CD14-positive monocyte (primary cell): ENCODE measurements at regions not wholly inside any gene's neighbourhood (a gene's known extent, or its start where the extent isn't known, plus 50 kb on each side); places are given as distances from the start of the nearest gene placed in this dataset.

Experiments
- DNase-seq, 3 donors: peaks; one replicate each; pipeline ENCODE4 v3.0.0-alpha.2; 2011 to 2022
- H2AFZ ChIP-seq: 2 replicates; pipeline ENCODE4 v1.6.0; 2012; ENCODE audit warnings: mild to moderate bottlenecking, low read depth, low read length, inconsistent platforms; ENCODE audit not compliant: insufficient read depth, poor library complexity, severe bottlenecking
- H3K27ac ChIP-seq, 2 donors: 1 replicate in 1 of 2; 2 replicates in 1 of 2; pipeline ENCODE4 v1.5.1; 2012 to 2013; ENCODE audit warnings: low read length in 2 of 2, control low read depth in 1 of 2, inconsistent platforms in 1 of 2, low read depth in 1 of 2, mild to moderate bottlenecking in 1 of 2
- H3K27me3 ChIP-seq, 2 donors: one replicate each; pipeline versions ENCODE4 v1.6.0 to v1.6.1; 2011 to 2013; ENCODE audit warnings: low read length in 2 of 2; ENCODE audit not compliant: control insufficient read depth in 2 of 2, insufficient read depth in 2 of 2
- H3K36me3 ChIP-seq, 2 donors: replicated peaks in 1 of 2; 1 replicate in 1 of 2; 2 replicates in 1 of 2; pipeline versions ENCODE4 v1.5.1 to v1.6.1; 2012 to 2013; ENCODE audit warnings: low read length in 2 of 2, control low read depth in 1 of 2, inconsistent platforms in 1 of 2, mild to moderate bottlenecking in 1 of 2; ENCODE audit not compliant: insufficient read depth in 2 of 2, control insufficient read depth in 1 of 2
- H3K4me1 ChIP-seq, 2 donors: 1 replicate in 1 of 2; 2 replicates in 1 of 2; pipeline versions ENCODE4 v1.5.1 to v1.6.1; 2012 to 2013; ENCODE audit warnings: low read length in 2 of 2, control low read depth in 1 of 2, inconsistent platforms in 1 of 2, mild to moderate bottlenecking in 1 of 2, moderate library complexity in 1 of 2; ENCODE audit not compliant: insufficient read depth in 2 of 2, control insufficient read depth in 1 of 2
- H3K4me2 ChIP-seq: replicated peaks from 2 replicates; pipeline ENCODE3; 2012; ENCODE audit warnings: low read length, moderate library complexity, mild to moderate bottlenecking; ENCODE audit not compliant: poor library complexity, severe bottlenecking; ENCODE audit errors: extremely low read depth
- H3K4me3 ChIP-seq, 3 experiments: fragments of 200-600 bp in 1 of 3; sonication (generic) in 1 of 3; replicated peaks in 1 of 3; 1 replicate in 2 of 3; 2 replicates in 1 of 3; pipeline ENCODE4 v1.5.1; 2011 to 2013; ENCODE audit warnings: low read length in 3 of 3, mild to moderate bottlenecking in 3 of 3, control low read depth in 2 of 3, low read depth in 2 of 3, inconsistent platforms in 1 of 3, moderate library complexity in 1 of 3
- H3K79me2 ChIP-seq: 2 replicates; pipeline ENCODE4 v1.6.0; 2012; ENCODE audit warnings: mild to moderate bottlenecking, control low read depth, inconsistent platforms, low read length, moderate library complexity; ENCODE audit not compliant: insufficient read depth
- H3K9ac ChIP-seq: 2 replicates; pipeline ENCODE4 v1.6.0; 2017; ENCODE audit warnings: low read length, mild to moderate bottlenecking; ENCODE audit not compliant: insufficient read depth, poor library complexity, severe bottlenecking
- H3K9me3 ChIP-seq, 2 donors: replicated peaks in 1 of 2; 1 replicate in 1 of 2; 2 replicates in 1 of 2; pipeline versions ENCODE4 v1.5.1 to v1.6.1; 2012 to 2013; ENCODE audit warnings: low read length in 2 of 2, control low read depth in 1 of 2; ENCODE audit not compliant: control insufficient read depth in 1 of 2, insufficient read depth in 1 of 2
- H4K20me1 ChIP-seq: 2 replicates; pipeline ENCODE4 v1.6.0; 2012; ENCODE audit warnings: mild to moderate bottlenecking, low read length, control low read depth, moderate library complexity; ENCODE audit not compliant: insufficient read depth
- H3K27ac Mint-ChIP-seq, 7 donors: one replicate each; pipeline ENCODE4 v1.8.0; 2020; ENCODE audit warnings: mild to moderate bottlenecking in 7 of 7, mixed read lengths in 7 of 7, moderate library complexity in 6 of 7, inconsistent platforms in 2 of 7
- H3K27me3 Mint-ChIP-seq, 3 donors: one replicate each; pipeline ENCODE4 v1.8.0; 2021 to 2022; ENCODE audit warnings: low read depth in 3 of 3, mild to moderate bottlenecking in 3 of 3, mixed read lengths in 3 of 3, moderate library complexity in 3 of 3, inconsistent platforms in 1 of 3
- H3K36me3 Mint-ChIP-seq, 2 donors: one replicate each; pipeline ENCODE4 v1.8.0; 2020; ENCODE audit warnings: mixed read lengths in 2 of 2, inconsistent platforms in 1 of 2, mild to moderate bottlenecking in 1 of 2
- H3K4me1 Mint-ChIP-seq: one replicate; pipeline ENCODE4 v1.8.0; 2020; ENCODE audit warnings: mild to moderate bottlenecking, mixed read lengths
- H3K4me3 Mint-ChIP-seq, 2 donors: one replicate each; pipeline ENCODE4 v1.8.0; 2020; ENCODE audit warnings: mild to moderate bottlenecking in 2 of 2, mixed read lengths in 2 of 2, moderate library complexity in 1 of 2
- H3K9me3 Mint-ChIP-seq, 7 donors: one replicate each; pipeline ENCODE4 v1.8.0; 2020 to 2022; ENCODE audit warnings: mixed read lengths in 7 of 7, mild to moderate bottlenecking in 6 of 7, moderate library complexity in 6 of 7, inconsistent platforms in 2 of 7
- CTCF ChIP-seq: fragments of 200-600 bp; IDR thresholded peaks from one replicate; pipeline ENCODE4 v1.8.0; 2022; ENCODE audit warnings: antibody characterized with exemption, mild to moderate bottlenecking
- WGBS: methylation state at CpG from one replicate; pipeline ENCODE4 v1.1.5; 2013; ENCODE audit warnings: missing lambda C conversion rate; ENCODE audit not compliant: insufficient coverage; 5-methylcytosine and 5-hydroxymethylcytosine counted together
- intact Hi-C, 2 donors: fragments of 100-400 bp; cut with micrococcal nuclease; formaldehyde crosslinking; loops; one replicate each; pipeline versions ENCODE4 v1.15.0 to v1.15.1; 2023

- Histone ChIP-seq H3K9me3 (no peaks in the 10 kb centered on the region), H3K27me3 (no peaks in the 10 kb centered on the region), H3K4me1 (no peaks in the 10 kb centered on the region), H3K4me2 (no peak overlapping the region), H2AFZ (no peak overlapping the region), H3K27ac (no peak overlapping the region), H3K36me3 (no peaks in the 10 kb centered on the region), H3K9ac (no peak overlapping the region), H3K79me2 (no peaks in the 10 kb centered on the region), H3K4me3 (no peak overlapping the region), H4K20me1 (no peaks in the 10 kb centered on the region)
- peaks cover 0 to 5% (median 0%) of the 10 kb centered on the region in 3 donors for H3K27me3 Mint-ChIP-seq
- no peak overlapping the region for H3K27ac Mint-ChIP-seq
- peaks cover 0 to 2% (median 0%) of the 10 kb centered on the region in 7 donors for H3K9me3 Mint-ChIP-seq
- TF ChIP-seq CTCF, result no peak
- H3K4me1 Mint-ChIP-seq, result no peaks in the 10 kb centered on the region
- DNase-seq, result no peak
- no peaks in the 10 kb centered on the region for H3K36me3 Mint-ChIP-seq
- no peak overlapping the region for H3K4me3 Mint-ChIP-seq
- 71% methylated on average over 1 of the region's 2 CpGs for WGBS
- intact Hi-C loops, result no loop called here
Measured at GRCh38 chr9:26768145-26768544, 124.5 kb downstream of the CAAP1 start.

DNA sequence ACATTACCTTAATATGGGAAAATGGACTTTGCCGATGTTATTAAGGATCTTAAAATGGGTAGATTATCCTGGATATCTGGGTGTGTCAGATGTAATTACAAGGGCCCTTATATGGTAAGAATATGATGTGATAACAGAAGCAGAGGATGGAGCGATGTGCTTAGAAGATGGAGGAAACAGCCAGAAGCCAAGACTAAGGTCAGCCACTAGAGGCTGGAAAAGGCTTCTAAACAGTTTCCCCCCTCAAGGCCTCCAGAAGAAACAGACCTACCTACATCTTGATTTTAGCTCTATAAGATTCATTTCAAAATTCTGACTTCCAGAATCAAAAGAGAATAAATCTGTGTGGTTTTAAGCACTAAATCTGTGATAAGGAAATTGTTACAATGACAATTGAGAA, 131.9 kb downstream of the CAAP1 start:
- Histone ChIP-seq H3K4me2 (no peak overlapping the region), H3K27me3 (no peaks in the 10 kb centered on the region), H3K4me1 (no peaks in the 10 kb centered on the region), H3K36me3 (no peaks in the 10 kb centered on the region), H2AFZ (no peak overlapping the region), H3K27ac (no peak overlapping the region), H3K4me3 (no peak overlapping the region), H3K79me2 (no peaks in the 10 kb centered on the region), H4K20me1 (no peaks in the 10 kb centered on the region), H3K9ac (no peak overlapping the region), H3K9me3 (no peaks in the 10 kb centered on the region)
- no peak overlapping the region for H3K4me3 Mint-ChIP-seq
- H3K27ac Mint-ChIP-seq, result no peak overlapping the region
- no peak for DNase-seq
- no CpG with 5 or more reads among the region's 2 CpGs for WGBS
- intact Hi-C loops, result no loop called here
- H3K27me3 Mint-ChIP-seq, result peaks cover 2 to 3% (median 2%) of the 10 kb centered on the region in 3 donors
- TF ChIP-seq CTCF, result no peak
- no peaks in the 10 kb centered on the region for H3K4me1 Mint-ChIP-seq
- H3K9me3 Mint-ChIP-seq, result peaks cover 0 to 2% (median 0%) of the 10 kb centered on the region in 7 donors
- H3K36me3 Mint-ChIP-seq, result no peaks in the 10 kb centered on the region
